Gastroesophageal sphincter (tissue), 4 donors: ENCODE measurements at regions not wholly inside any gene's neighbourhood (a gene's known extent, or its start where the extent isn't known, plus 50 kb on each side); places are given as distances from the start of the nearest gene placed in this dataset.

ENCODE experiments used
- ATAC-seq: fragments of 150-250 bp; one replicate; pipeline ENCODE4 v1.9.1; 2016; ENCODE audit warnings: mild to moderate bottlenecking, moderate library complexity
- H3K27ac ChIP-seq, 4 donors: fragments of 200-600 bp; sonication (generic) in 3 of 4; 1 replicate in 3 of 4; 2 replicates in 1 of 4; pipeline ENCODE4 v1.5.1; 2016 to 2019
- H3K27me3 ChIP-seq: fragments of 200-600 bp; sonication (generic); one replicate; pipeline ENCODE4 v1.5.1; 2019
- H3K36me3 ChIP-seq, 2 donors: fragments of 200-600 bp; sonication (generic); one replicate each; pipeline ENCODE4 v1.5.1; 2019; ENCODE audit warnings: control low read depth in 1 of 2
- H3K4me1 ChIP-seq, 3 donors: fragments of 200-600 bp; sonication (generic); 1 replicate in 2 of 3; 2 replicates in 1 of 3; pipeline ENCODE4 v1.5.1; 2016 to 2019; ENCODE audit warnings: control low read depth in 2 of 3
- H3K4me3 ChIP-seq, 2 donors: fragments of 200-600 bp; sonication (generic); one replicate each; pipeline ENCODE4 v1.5.1; 2019; ENCODE audit warnings: mild to moderate bottlenecking in 1 of 2, moderate library complexity in 1 of 2
- H3K9me3 ChIP-seq, 3 donors: fragments of 200-600 bp; sonication (generic); one replicate each; pipeline ENCODE4 v1.5.1; 2017 to 2019; ENCODE audit warnings: control low read depth in 2 of 3
- CTCF ChIP-seq, 4 experiments: fragments of 200-600 bp in 2 of 4; fragments of 450-650 bp in 2 of 4; sonication (generic) in 1 of 4; IDR thresholded peaks; one replicate each; pipeline ENCODE4 v1.5.1; 2017 to 2019; ENCODE audit warnings: antibody characterized with exemption in 4 of 4, mild to moderate bottlenecking in 2 of 4, moderate library complexity in 2 of 4
- EP300 ChIP-seq: sonication (generic); formaldehyde crosslinking; IDR thresholded peaks from one replicate; pipeline ENCODE4 v1.6.1; 2017; ENCODE audit warnings: antibody characterized with exemption, mild to moderate bottlenecking
- POLR2A ChIP-seq, 2 donors: fragments of 450-650 bp; IDR thresholded peaks; one replicate each; pipeline ENCODE4 v1.6.1; 2017; ENCODE audit warnings: antibody characterized with exemption in 2 of 2, mild to moderate bottlenecking in 2 of 2, moderate library complexity in 1 of 2
- POLR2AphosphoS5 ChIP-seq: sonication (generic); formaldehyde crosslinking; IDR thresholded peaks from one replicate; pipeline ENCODE4 v1.6.1; 2017; ENCODE audit warnings: antibody characterized with exemption
- WGBS, 2 donors: methylation state at CpG; one replicate each; pipeline ENCODE4 v1.1.5; 2018; ENCODE audit warnings: low coverage in 1 of 2; 5-methylcytosine and 5-hydroxymethylcytosine counted together

- H3K36me3 ChIP-seq: no peaks in the 10 kb centered on the region
- peaks cover 0 to 3% (median 0%) of the 10 kb centered on the region in 3 donors for H3K9me3 ChIP-seq
- no peak overlapping the region for H3K27ac ChIP-seq
- WGBS, 2 donors: 57 to 72% methylated on average over 3 to 5 of the region's 5 CpGs
- no peak overlapping the region for H3K4me3 ChIP-seq
- peaks cover 0 to 40% (median 0%) of the 10 kb centered on the region in 3 donors for H3K4me1 ChIP-seq
- no peak for ATAC-seq
- H3K27me3 ChIP-seq: no peaks in the 10 kb centered on the region
- TF ChIP-seq POLR2A (IDR thresholded peaks at IDR 0.05) (no peak), POLR2AphosphoS5 (no peak), EP300 (no peak), CTCF (IDR thresholded peaks at IDR 0.05) (no peak)
Observed at GRCh38 chr10:10667466-10667865, 350.2 kb upstream of the CELF2 start.

- H3K27ac ChIP-seq: no peak overlapping the region
- no peaks in the 10 kb centered on the region for H3K27me3 ChIP-seq
- no peak overlapping the region for H3K4me3 ChIP-seq
- WGBS, 2 donors: 94 to 100% methylated on average over 1 of the region's 1 CpG
- peaks cover 0 to 16% (median 0%) of the 10 kb centered on the region in 3 donors for H3K9me3 ChIP-seq
- ATAC-seq: no peak
- H3K4me1 ChIP-seq: no peaks in the 10 kb centered on the region
- no peaks in the 10 kb centered on the region for H3K36me3 ChIP-seq
- TF ChIP-seq POLR2AphosphoS5 (no peak), POLR2A (IDR thresholded peaks at IDR 0.05) (no peak), CTCF (IDR thresholded peaks at IDR 0.05) (no peak), EP300 (no peak)
Observed at GRCh38 chr10:10676972-10677371, 340.7 kb upstream of the CELF2 start.

GRCh38 chr10:10677479-10677878 is 340.2 kb upstream of the CELF2 start:
- WGBS, 2 donors: 40 to 68% methylated on average over 2 to 3 of the region's 3 CpGs
- H3K4me1 ChIP-seq: no peaks in the 10 kb centered on the region
- H3K27ac ChIP-seq: no peak overlapping the region
- H3K9me3 ChIP-seq: peaks cover 0 to 14% (median 0%) of the 10 kb centered on the region in 3 donors
- ATAC-seq: peak; percentile 57
- no peaks in the 10 kb centered on the region for H3K27me3 ChIP-seq
- H3K4me3 ChIP-seq: no peak overlapping the region
- no peak for TF ChIP-seq POLR2AphosphoS5
- peak in 3 of 4 experiments; percentile 19 to 54 (median 54) for TF ChIP-seq CTCF (IDR thresholded peaks at IDR 0.05)
- H3K36me3 ChIP-seq: no peaks in the 10 kb centered on the region

- no peaks in the 10 kb centered on the region for H3K36me3 ChIP-seq
- no peaks in the 10 kb centered on the region for H3K27me3 ChIP-seq
- H3K4me3 ChIP-seq: no peak overlapping the region
- TF ChIP-seq CTCF (IDR thresholded peaks at IDR 0.05) (no peak), POLR2AphosphoS5 (no peak), EP300 (no peak), POLR2A (IDR thresholded peaks at IDR 0.05) (no peak)
- ATAC-seq: no peak
- H3K9me3 ChIP-seq: peaks cover 0 to 6% (median 0%) of the 10 kb centered on the region in 3 donors
- 91 to 97% methylated on average over 2 to 3 of the region's 5 CpGs for WGBS, 2 donors
- no peak overlapping the region for H3K27ac ChIP-seq
- no peaks in the 10 kb centered on the region for H3K4me1 ChIP-seq
Observed at GRCh38 chr10:10680496-10680895, 337.2 kb upstream of the CELF2 start.

- Histone ChIP-seq H3K9me3 (no peaks in the 10 kb centered on the region), H3K27me3 (no peaks in the 10 kb centered on the region), H3K27ac (no peak overlapping the region), H3K36me3 (no peaks in the 10 kb centered on the region), H3K4me1 (no peaks in the 10 kb centered on the region), H3K4me3 (no peak overlapping the region)
- WGBS, 2 donors: 79 to 90% methylated on average over 3 to 4 of the region's 4 CpGs
- TF ChIP-seq POLR2AphosphoS5 (no peak), EP300 (no peak), CTCF (IDR thresholded peaks at IDR 0.05) (no peak), POLR2A (IDR thresholded peaks at IDR 0.05) (no peak)
- ATAC-seq: no peak
Observed at GRCh38 chr10:10684972-10685371, 332.7 kb upstream of the CELF2 start.
